ENCODE measurements at regions not wholly inside any gene's neighbourhood (a gene's known extent, or its start where the extent isn't known, plus 50 kb on each side); places are given as distances from the start of the nearest gene placed in this dataset.

DNA sequence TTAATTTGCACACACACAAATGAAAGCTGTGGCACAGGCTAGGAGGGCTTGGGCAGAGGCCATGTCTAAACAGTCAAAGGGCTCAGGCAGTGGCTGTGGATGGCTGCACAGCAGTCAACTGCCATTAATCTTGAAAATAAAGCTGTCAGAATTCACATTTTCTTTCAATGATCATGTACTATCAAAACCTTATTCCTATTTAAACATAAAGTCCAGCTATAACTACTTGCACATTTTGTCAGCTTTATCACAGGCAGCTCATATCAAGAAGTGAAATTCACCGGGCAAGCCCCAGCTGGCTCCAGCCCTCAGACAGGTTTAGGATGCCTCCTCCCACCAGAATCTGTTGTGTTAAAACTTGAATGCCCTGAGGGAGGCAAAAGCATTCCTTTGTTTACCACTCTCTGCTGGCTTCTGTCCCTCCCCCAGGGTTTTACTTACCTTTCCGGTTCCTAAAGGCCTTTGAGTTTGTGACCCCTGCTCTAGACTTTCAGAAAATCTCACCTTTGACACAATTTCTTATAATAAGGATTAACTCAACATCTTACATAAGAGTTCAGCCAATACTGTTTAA is 54.9 kb upstream of the GRAMD2B start:
- Histone ChIP-seq H3K4me3 (ENCODE audit: low read length) (no peak overlapping the region), H3K9me3 (ENCODE audit: control insufficient read depth, low read depth, low read length) (no peaks in the 10 kb centered on the region), H3K27ac (ENCODE audit: low read length) (peak overlapping the region; percentile 24), H3K36me3 (ENCODE audit: control insufficient read depth, insufficient read depth, low read length) (no peaks in the 10 kb centered on the region), H3K27me3 (ENCODE audit: control insufficient read depth, insufficient read depth, low read length) (no peaks in the 10 kb centered on the region), H3K4me1 (ENCODE audit: control insufficient read depth, insufficient read depth, low read length) (peaks cover 40% of the 10 kb centered on the region)
- no CpG with 5 or more reads among the region's 2 CpGs for WGBS (ENCODE audit: insufficient coverage, low lambda C conversion rate)
- DNase-seq: peak in 1 of 2 donors; percentile 43

DNA sequence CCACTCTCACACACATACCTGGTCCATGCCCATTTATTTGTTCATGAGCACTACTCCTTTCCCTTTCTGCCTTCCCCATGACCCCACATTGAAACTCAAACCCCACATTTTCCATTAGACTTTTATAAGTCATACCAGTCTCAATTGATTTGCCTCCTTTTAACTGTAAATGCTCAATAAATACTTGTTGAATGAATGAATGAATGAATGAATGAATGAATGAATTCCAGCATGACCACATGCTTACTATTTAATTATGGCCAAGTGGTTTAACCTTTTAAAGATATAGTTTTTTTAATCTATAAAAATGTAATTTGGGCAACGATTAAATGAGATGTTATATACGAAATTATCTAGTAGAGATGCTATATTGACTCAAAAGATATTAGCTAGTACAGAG is 54.1 kb upstream of the GRAMD2B start:
- no peaks in the 10 kb centered on the region for H3K9me3 ChIP-seq (ENCODE audit: control insufficient read depth, low read depth, low read length)
- DNase-seq: no peak
- H3K27ac ChIP-seq (ENCODE audit: low read length): peak overlapping the region; percentile 95
- H3K27me3 ChIP-seq (ENCODE audit: control insufficient read depth, insufficient read depth, low read length): no peaks in the 10 kb centered on the region
- 69% methylated on average over 2 of the region's 2 CpGs for WGBS (ENCODE audit: insufficient coverage, low lambda C conversion rate)
- H3K4me1 ChIP-seq (ENCODE audit: control insufficient read depth, insufficient read depth, low read length): peaks cover 40% of the 10 kb centered on the region
- no peaks in the 10 kb centered on the region for H3K36me3 ChIP-seq (ENCODE audit: control insufficient read depth, insufficient read depth, low read length)
- H3K4me3 ChIP-seq (ENCODE audit: low read length): no peak overlapping the region

DNA sequence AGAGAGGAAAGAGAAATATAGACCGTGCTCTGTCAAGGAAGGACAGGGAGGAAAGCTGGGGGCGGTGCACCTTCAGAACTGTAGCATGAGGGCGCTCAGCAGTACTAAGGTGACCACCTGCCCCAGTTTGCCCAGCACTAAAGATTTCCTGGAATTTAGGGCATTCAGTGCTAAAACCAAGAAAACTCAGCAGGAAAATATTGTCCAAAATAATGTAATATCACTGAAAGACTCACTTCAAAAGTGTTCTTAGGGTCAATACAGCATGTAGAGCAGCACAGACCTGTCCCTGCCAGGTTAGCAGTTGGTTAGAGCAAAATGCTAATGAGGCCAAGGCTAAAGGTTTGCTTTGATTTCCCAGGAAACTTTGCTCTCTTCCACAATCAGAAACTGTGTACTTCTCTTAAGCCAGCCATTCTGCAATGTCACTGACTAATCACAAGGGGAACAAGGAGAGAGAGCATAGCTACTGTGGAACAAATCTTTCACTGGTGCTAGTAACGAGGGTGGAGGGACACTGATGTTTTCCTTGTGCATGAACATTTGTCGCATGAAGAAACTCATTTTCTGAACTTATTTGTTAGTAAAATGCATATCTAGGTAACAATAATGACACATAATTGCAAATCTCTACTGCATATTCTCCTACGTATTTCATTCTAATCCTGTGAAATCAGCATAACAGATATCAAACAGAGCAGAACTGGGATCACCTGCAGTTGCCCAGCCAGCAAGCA is 53.0 kb upstream of the GRAMD2B start:
- H3K36me3 ChIP-seq (ENCODE audit: control insufficient read depth, insufficient read depth, low read length): no peaks in the 10 kb centered on the region
- WGBS (ENCODE audit: insufficient coverage, low lambda C conversion rate): no CpG with 5 or more reads among the region's 6 CpGs
- no peaks in the 10 kb centered on the region for H3K9me3 ChIP-seq (ENCODE audit: control insufficient read depth, low read depth, low read length)
- H3K4me1 ChIP-seq (ENCODE audit: control insufficient read depth, insufficient read depth, low read length): peaks cover 40% of the 10 kb centered on the region
- peak; percentile 76 to 92 for DNase-seq
- no peaks in the 10 kb centered on the region for H3K27me3 ChIP-seq (ENCODE audit: control insufficient read depth, insufficient read depth, low read length)
- peak overlapping the region; percentile 19 for H3K4me3 ChIP-seq (ENCODE audit: low read length)
- H3K27ac ChIP-seq (ENCODE audit: low read length): peak overlapping the region; percentile 95

DNA sequence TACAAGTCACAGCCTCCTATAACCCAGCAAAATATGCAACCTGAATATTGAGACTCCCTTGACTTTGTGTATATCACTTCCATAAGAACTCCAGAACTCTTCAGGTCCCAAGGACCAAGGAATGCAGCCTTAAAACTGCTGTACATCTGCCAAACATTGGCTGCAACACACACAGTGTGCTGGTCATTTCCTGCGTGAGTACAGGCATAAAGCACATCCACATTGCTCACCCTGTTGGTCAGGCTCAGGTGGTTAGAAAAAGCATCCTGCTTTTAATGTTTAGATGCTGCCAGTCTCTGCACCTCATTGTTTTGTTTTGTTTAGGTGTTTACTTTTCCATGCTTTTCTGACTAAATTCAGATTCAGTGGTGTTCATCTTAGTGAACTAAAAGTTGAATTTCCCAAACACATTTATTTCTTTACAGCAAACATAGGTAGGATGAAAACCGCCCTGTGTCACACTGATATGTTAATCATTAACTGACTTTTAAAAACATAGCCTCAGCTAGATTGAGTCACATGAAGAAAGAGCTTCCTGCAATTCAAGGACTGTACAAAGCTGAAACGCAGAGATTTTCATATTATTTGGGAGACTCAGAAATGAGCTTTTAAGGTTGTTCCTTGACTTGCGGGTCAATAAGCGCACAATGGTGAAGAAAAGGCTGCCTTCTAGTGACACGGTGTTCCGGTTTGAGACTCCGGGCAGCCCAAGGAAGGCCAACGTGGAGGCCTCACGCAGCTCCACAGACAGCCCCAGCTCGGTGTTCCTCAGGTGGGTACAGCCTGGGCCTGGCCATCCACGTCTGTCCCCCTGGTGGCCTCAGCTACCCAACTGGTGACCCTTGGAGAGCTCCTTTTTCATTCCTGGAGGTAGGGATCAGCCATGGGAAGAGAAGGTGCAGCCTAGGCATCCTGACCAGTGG is 52.2 kb upstream of the GRAMD2B start:
- peak; percentile 45 to 91 for DNase-seq
- Histone ChIP-seq H3K27ac (ENCODE audit: low read length) (peak overlapping the region; percentile 95), H3K4me3 (ENCODE audit: low read length) (peak overlapping the region; percentile 67), H3K36me3 (ENCODE audit: control insufficient read depth, insufficient read depth, low read length) (no peaks in the 10 kb centered on the region), H3K9me3 (ENCODE audit: control insufficient read depth, low read depth, low read length) (no peaks in the 10 kb centered on the region), H3K4me1 (ENCODE audit: control insufficient read depth, insufficient read depth, low read length) (peaks cover 33% of the 10 kb centered on the region), H3K27me3 (ENCODE audit: control insufficient read depth, insufficient read depth, low read length) (no peaks in the 10 kb centered on the region)
- WGBS (ENCODE audit: insufficient coverage, low lambda C conversion rate): 40% methylated on average over 2 of the region's 12 CpGs

DNA sequence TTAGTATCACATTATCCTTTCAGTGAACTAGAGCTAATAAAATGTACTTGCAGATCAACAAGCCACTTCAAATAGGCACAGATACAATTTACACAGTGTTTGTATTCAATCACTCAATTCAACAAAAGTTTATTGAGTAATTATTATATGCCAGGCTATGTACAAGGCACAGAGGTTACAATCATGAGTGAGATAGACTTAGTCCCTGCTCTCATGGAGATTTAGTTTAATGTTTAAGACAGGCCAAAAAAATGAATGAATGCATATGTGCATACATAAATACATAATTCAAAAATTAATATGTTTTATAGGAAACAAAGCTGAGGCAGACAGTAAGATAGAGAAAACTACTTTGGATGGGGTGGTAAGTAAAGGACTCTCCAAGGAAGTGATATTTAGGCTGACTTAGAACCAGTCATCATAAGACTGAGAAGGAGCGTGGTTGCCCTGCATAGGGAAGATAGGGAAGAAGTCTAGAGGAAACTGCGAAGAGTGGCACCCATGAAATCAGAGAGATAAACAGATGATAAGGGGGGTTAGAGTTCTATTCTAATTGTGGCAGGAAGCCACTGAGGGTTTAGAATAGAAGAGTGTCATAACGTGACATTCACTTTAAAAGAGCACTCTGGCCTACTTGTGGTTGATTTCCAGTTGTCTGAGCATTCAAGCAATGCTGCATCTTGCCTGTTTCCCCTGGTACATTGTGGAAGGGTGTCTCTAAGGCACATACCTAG is 49.7 kb upstream of the GRAMD2B start:
- H3K36me3 ChIP-seq (ENCODE audit: control insufficient read depth, insufficient read depth, low read length): peaks cover 2% of the 10 kb centered on the region
- no peaks in the 10 kb centered on the region for H3K9me3 ChIP-seq (ENCODE audit: control insufficient read depth, low read depth, low read length)
- peak; percentile 43 to 82 for DNase-seq
- WGBS (ENCODE audit: insufficient coverage, low lambda C conversion rate): no CpG with 5 or more reads among the region's 3 CpGs
- peak overlapping the region; percentile 35 for H3K4me3 ChIP-seq (ENCODE audit: low read length)
- H3K4me1 ChIP-seq (ENCODE audit: control insufficient read depth, insufficient read depth, low read length): peaks cover 29% of the 10 kb centered on the region
- no peaks in the 10 kb centered on the region for H3K27me3 ChIP-seq (ENCODE audit: control insufficient read depth, insufficient read depth, low read length)
- peak overlapping the region; percentile 74 for H3K27ac ChIP-seq (ENCODE audit: low read length)
